KOPT-K1 (cell line): ENCODE measurements at regions not wholly inside any gene's neighbourhood (a gene's known extent, or its start where the extent isn't known, plus 50 kb on each side); places are given as distances from the start of the nearest gene placed in this dataset.

Source experiments
- H3K27ac ChIP-seq: fragments of 200-600 bp; sonication (generic); 2 replicates; pipeline ENCODE4 v1.5.1; 2016; ENCODE audit warnings: antibody characterized with exemption, mild to moderate bottlenecking, low read depth, low read length; ENCODE audit not compliant: poor library complexity, severe bottlenecking
- H3K36me3 ChIP-seq: fragments of 200-600 bp; sonication (generic); 2 replicates; pipeline ENCODE4 v1.5.1; 2017; ENCODE audit warnings: antibody characterized with exemption, mild to moderate bottlenecking, low read length, moderate library complexity; ENCODE audit not compliant: insufficient read depth
- H3K9me3 ChIP-seq: fragments of 200-600 bp; sonication (generic); 2 replicates; pipeline ENCODE4 v1.5.1; 2017; ENCODE audit warnings: antibody characterized with exemption, low read length, mild to moderate bottlenecking; ENCODE audit not compliant: insufficient read depth, poor library complexity, severe bottlenecking

DNA sequence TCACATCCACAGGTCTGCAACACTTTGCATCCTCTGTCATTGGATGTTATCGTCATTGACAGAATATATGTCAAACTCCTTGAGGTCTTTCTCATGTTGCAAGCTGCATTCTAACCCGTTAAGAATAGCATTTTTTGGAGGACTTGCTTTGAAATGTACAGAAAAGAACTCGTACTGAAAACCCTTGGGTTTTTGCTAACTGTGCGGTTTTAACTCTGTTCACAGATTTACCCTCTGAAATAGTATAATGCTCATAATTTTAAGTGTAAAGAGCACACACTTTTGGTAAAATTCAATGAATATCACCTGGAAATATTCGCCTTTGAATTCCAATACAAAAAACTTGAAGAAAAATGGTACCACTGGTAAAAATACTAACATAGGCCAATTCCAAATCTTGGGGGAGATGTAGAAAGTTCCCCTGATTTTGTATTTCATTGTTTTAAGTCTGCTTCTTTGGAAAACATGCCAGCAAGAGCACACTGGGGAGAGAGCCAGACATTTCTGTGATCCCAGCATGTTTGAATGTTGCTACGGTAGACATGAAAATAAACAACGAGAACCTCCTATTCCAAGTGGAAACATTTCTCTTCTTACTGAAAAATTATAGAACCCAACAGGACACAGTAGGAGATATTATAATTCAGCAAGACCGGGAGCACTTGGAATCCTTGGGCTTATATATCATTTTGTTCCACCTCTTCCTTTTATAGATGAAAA is 446.0 kb downstream of the AEBP2 start:
- Histone ChIP-seq H3K27ac (no peak overlapping the region), H3K36me3 (no peaks in the 10 kb centered on the region), H3K9me3 (no peaks in the 10 kb centered on the region)

DNA sequence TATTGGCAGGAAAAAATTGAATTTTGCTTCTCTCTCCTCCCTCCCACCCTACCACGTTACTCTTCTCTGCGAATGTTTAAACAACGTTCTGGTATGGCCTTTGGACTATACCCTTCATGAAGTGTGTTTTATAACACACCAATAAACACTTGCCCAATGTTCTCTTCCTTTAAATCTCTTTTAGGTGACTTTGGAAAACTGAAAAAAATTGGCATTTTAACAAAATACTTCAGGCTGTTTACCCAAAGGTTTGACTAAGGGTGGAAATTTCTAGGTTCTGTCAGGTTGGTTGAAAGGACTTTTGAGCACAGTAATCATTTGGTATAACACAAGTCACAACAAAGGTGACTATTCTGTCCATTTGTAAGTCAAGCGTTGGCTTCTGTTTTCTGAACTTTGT is 446.8 kb downstream of the AEBP2 start:
- no peaks in the 10 kb centered on the region for H3K36me3 ChIP-seq
- H3K27ac ChIP-seq = no peak overlapping the region
- no peaks in the 10 kb centered on the region for H3K9me3 ChIP-seq

DNA sequence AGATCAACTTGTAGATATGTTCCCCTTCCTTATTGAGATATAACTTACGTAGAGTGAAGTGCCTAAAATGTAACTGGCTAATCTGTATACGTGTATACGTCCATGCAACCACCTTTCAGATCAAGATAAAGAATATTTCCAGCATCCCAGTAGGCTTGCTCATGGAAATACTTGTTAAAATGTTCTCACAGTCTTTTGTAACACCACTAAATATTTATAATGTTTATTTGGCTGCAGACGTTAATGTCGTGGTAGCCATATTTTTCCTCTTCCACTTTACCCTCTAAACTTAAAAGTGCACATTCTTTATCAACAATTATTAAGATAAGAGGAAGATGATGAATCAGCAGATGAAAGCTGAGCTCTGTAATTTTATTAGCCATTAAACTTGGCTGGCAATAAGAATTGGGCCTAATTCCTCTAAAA is 447.4 kb downstream of the AEBP2 start:
- no peaks in the 10 kb centered on the region for H3K9me3 ChIP-seq
- H3K27ac ChIP-seq = no peak overlapping the region
- H3K36me3 ChIP-seq = no peaks in the 10 kb centered on the region

DNA sequence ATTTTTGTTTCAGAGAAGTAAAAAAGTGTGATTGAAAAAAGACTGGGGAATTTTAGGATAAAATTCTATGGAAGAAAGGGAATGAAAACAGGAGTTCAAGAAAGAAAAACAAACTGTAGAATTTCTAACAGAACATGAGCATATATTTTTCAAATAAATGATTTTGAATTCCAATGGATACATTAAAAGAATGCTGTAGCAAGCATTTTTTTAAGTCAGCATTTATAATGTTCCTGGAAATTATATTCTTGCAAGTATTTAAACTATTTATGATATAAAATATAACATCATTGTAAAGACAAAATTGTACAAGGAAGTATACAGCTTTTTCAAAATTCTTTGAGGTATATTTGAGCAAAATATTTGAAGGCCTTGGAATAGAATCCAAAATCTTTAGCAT is 450.7 kb downstream of the AEBP2 start:
- H3K27ac ChIP-seq = no peak overlapping the region
- no peaks in the 10 kb centered on the region for H3K9me3 ChIP-seq
- H3K36me3 ChIP-seq = no peaks in the 10 kb centered on the region

DNA sequence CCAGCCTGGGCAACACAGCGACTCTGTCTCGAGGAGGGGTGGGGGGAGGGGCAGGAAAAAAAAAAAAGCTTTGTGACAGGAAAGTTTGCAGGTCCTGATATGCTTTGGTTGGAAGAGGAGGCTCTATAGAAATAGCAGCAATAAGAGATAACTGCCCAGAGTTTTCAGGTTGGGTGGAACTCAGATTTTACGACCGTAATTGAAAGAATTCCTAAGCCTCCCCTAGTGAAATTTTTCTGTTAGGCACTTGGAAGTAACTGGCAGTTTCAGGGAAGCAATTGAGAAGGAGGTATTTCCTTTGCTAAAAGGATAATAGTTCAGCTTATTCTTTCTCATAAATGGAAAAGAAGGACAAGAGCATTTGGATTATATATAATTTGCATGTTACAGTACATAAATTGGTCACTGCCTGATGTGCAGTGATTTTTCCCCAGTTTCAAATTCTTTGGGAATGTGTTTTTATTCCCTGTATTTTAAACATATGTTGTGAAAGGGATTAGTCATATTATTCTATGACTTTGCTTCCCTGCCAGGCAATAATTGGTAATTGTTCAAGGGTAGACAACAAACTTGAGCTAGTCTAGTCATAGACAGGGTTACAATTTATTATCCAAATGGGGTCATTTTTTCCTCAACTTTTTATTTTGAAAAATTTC is 452.8 kb downstream of the AEBP2 start:
- no peak overlapping the region for H3K27ac ChIP-seq
- no peaks in the 10 kb centered on the region for H3K9me3 ChIP-seq
- H3K36me3 ChIP-seq = no peaks in the 10 kb centered on the region

DNA sequence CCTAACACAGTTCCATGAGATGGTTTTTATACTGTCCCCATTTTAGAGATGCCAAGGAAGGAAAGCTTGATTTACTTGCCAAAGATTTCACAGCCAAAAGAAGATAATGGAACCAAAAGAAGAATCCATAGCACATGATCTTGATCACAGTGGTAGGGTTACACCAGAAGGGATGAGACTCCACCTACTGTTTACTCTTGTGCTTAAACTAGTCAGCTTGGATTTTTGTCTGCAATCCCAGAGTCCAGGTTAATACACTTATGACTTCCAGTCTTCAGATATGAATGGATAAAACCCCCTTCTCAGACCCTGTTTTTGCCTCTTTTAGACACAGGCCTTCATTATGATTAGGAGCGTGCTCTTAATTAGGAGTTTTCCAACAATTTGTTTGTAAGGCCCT is 454.2 kb downstream of the AEBP2 start:
- no peak overlapping the region for H3K27ac ChIP-seq
- no peaks in the 10 kb centered on the region for H3K36me3 ChIP-seq
- no peaks in the 10 kb centered on the region for H3K9me3 ChIP-seq

DNA sequence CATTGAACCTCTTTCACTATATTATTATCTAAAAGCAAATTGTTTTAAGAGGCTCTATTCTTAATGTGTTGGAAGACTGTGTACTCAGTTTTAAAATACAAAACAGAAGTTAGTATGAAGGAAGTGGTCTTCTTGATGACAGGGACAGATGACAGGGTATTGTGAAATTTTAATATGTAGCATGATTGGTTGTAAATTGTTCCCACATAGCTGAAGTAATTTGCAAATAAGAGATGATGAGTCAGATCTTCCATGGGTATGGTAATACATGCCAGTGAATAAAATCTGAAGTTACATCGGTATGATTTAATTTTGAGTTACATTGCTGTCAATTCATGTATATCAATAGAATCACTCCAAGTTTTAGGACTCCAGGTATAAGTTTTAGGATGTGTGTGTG is 454.8 kb downstream of the AEBP2 start:
- Histone ChIP-seq H3K27ac (no peak overlapping the region), H3K9me3 (no peaks in the 10 kb centered on the region), H3K36me3 (no peaks in the 10 kb centered on the region)

DNA sequence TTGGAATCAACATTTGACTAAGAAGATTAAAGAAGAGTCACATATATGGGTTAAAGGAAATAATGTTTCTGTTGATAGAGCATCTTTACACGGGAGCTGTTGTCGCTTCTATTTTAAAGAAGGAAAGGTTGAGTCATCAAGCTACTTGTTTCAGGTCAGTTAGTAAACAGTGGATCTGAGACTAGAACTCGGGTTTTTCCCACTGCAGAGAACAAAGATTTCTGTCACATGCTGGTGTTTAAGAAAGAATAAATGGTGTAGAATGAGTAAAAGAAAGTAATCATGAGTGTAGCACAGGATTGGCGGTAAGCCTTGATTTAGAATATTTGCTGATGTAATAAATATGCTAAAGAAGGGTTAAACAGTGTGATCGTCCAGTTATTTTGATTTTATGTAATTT is 455.5 kb downstream of the AEBP2 start:
- no peaks in the 10 kb centered on the region for H3K36me3 ChIP-seq
- H3K27ac ChIP-seq = no peak overlapping the region
- H3K9me3 ChIP-seq = no peaks in the 10 kb centered on the region

DNA sequence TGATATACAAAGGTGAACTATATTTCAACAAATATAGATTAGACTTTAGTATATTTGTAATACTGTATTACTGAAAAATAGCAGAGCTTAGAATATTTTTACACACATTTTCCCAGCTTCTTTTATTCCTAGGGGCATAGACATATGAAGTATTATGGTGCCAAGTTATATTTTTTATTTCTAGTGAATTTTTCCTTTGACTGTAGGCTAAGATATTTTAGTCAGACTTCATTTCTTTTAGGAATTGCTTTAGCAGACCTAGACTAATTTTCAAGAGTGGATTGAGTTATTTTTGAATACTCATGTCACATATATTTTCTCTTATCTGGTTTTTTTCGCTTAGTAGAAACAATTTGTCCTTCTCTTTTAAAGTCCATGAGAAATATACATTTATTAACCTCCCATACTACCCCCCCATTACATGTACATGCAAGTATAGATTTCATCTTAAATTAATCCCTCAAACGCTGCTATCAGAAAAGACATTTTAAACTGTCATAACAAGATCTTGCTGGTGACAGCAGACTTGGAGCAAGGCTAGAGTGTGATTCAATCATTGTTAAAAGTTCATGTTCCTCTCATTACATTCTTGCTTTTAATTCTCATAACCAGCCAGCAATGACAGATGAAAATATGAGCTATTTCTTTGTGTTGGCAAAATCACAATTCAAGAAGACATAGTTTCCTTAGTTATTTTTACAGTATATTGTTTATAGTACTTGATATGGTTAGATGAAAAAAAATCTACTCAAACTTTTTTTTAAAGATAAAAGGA is 456.1 kb downstream of the AEBP2 start:
- Histone ChIP-seq H3K27ac (no peak overlapping the region), H3K9me3 (no peaks in the 10 kb centered on the region), H3K36me3 (no peaks in the 10 kb centered on the region)

DNA sequence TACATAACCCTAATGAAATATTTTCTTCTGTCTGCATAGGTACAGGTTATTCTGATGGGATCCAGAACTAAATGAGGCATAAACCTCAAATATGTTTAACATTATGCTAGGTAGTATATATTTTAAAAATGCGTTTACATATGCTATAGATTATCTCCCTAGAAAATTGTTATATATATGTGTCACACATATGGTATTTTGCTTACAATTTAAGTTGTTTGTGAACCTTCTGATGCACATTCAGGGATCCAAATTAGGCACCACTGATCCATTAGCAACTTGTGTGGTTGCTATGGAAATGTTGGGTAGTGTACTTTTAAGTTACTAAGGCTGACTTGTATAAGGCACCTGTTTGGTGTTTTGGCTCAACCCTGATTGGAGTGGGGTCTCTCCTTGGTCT is 456.7 kb downstream of the AEBP2 start:
- Histone ChIP-seq H3K36me3 (no peaks in the 10 kb centered on the region), H3K27ac (no peak overlapping the region), H3K9me3 (no peaks in the 10 kb centered on the region)

DNA sequence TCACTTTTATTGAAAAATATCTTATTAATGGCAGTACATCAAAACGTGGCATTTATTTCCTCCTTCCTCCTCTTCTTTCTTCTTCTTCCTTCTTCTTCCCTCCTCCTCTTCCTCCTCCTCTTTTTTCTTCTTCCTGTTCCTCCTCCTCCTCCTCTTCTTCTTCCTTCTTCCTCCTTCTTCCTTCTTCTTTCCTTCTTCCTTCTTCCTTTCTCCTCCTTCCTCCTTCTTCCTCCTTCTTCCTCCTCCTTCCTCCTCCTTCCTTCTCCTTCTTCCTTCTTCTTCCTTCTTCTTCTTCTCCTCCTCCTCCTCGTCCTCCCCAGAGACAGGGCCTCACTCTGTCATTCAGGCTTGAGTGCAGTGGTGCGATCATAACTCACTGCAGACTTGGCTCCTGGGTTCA is 457.2 kb downstream of the AEBP2 start:
- no peaks in the 10 kb centered on the region for H3K9me3 ChIP-seq
- no peaks in the 10 kb centered on the region for H3K36me3 ChIP-seq
- H3K27ac ChIP-seq = no peak overlapping the region

DNA sequence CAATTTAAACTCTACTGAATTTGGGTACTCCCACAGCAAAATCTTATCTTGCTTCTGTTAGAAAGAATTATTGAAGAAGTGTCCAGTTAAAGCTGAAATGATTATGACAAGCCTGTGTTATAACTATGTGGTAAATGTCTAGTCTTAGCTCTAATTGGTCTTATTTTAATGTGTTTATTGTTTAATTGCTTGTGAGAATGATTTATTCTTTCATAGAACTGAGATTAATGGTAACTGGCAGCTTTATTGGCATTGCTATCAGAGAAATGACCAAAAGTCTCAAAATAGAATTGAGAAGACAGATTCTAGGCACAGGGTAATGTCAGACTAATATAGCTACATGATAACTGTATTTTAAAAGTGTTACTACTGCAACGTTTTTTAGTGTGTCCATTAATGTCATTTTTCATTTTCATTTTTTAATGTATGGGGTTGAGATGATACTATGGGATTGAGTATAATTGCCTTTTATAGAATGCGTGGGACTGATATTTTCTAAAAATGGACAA is 458.7 kb downstream of the AEBP2 start:
- no peak overlapping the region for H3K27ac ChIP-seq
- no peaks in the 10 kb centered on the region for H3K36me3 ChIP-seq
- H3K9me3 ChIP-seq = no peaks in the 10 kb centered on the region

DNA sequence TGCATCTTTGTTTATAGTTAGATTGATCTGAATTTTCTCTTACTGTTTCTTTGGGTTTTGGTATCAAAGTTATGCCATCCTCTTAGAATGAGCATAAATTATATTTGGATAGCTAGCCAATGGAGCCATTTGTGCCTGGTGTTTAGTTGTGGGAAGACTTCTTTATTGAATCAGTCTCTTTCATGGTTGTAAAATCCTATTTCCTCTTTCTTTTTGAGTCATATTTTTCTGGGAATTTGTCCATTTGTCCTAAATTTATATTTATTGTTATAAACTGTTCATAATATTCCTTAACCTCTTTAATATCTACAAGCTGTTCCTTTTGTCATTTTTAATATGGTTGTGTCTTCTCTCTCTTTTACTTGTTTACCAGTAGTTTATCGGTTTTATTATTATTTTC is 462.5 kb downstream of the AEBP2 start:
- Histone ChIP-seq H3K27ac (no peak overlapping the region), H3K9me3 (no peaks in the 10 kb centered on the region)

DNA sequence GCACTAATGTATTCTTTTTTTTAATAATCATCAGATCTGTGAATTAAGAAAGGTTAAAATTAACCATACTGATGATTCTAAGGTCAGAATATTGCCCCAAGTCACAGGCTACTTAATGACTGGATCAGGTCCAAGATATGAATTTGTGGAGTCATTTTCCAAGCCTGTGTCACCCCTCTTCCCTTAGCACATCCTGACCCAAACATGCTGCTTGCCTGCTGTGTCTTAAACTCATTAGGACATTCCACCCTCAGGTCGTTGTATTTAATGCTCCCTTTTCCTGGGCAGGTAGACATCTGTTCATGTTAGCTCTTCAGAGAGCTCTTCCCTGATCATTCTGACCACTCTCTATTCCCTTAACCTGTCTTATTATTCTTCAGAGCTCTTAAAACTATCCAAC is 463.5 kb upstream of the PDE3A start:
- no peaks in the 10 kb centered on the region for H3K36me3 ChIP-seq
- H3K27ac ChIP-seq = no peak overlapping the region
- H3K9me3 ChIP-seq = no peaks in the 10 kb centered on the region

More for the DNA sequence above, 462.5 kb downstream of the AEBP2 start:
- H3K36me3 ChIP-seq = no peaks in the 10 kb centered on the region

DNA sequence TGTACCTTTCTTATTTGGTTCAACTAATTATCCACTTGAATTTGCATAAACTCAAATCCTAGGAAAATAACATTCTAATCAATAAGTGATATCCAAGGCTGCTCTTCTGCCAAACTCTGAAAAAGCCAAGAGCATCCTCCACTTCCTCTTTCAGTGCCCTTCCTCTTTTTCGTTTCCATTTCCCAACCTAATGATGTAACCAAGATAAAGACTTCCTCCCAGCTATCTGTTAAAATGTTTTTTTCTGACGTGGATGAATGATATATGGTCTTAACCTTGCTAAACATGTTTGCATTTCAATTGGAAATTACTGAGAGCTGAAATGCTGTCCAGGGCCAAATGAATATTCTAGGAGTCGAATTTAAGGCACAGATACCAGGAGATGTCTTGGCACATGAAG is 459.5 kb upstream of the PDE3A start:
- Histone ChIP-seq H3K9me3 (no peaks in the 10 kb centered on the region), H3K27ac (no peak overlapping the region), H3K36me3 (no peaks in the 10 kb centered on the region)
